Nephron (organoid): ENCODE measurements at regions not wholly inside any gene's neighbourhood (a gene's known extent, or its start where the extent isn't known, plus 50 kb on each side); places are given as distances from the start of the nearest gene placed in this dataset.
A peak's percentile ranks its signal among the peaks of the same experiment; 100 is the strongest.

Experiments
- H3K27ac Mint-ChIP-seq, 3 experiments: 2 replicates each; pipeline ENCODE4 v1.8.0; 2020; ENCODE audit warnings: mixed read lengths in 3 of 3, mild to moderate bottlenecking in 2 of 3, moderate library complexity in 1 of 3
- H3K27me3 Mint-ChIP-seq: 2 replicates; pipeline ENCODE4 v1.8.0; 2021; ENCODE audit warnings: low read depth, mild to moderate bottlenecking, moderate library complexity, mixed read lengths
- H3K36me3 Mint-ChIP-seq: 2 replicates; pipeline ENCODE4 v1.8.0; 2020; ENCODE audit warnings: low read depth, mixed read lengths
- H3K4me1 Mint-ChIP-seq: 2 replicates; pipeline ENCODE4 v1.8.0; 2020; ENCODE audit warnings: mixed read lengths
- H3K4me3 Mint-ChIP-seq, 3 experiments: 2 replicates each; pipeline ENCODE4 v1.8.0; 2020; ENCODE audit warnings: mild to moderate bottlenecking in 3 of 3, mixed read lengths in 3 of 3, moderate library complexity in 2 of 3
- H3K9me3 Mint-ChIP-seq: 2 replicates; pipeline ENCODE4 v1.8.0; 2020; ENCODE audit warnings: mixed read lengths
- TF ChIP-seq, protein P1 (sequence below), 3 experiments: fragments of 200-600 bp; sonication (generic); IDR thresholded peaks; one replicate each; pipeline ENCODE4 v1.5.0; 2021; ENCODE audit warnings: antibody characterized with exemption in 3 of 3; ENCODE audit not compliant: unreplicated experiment in 3 of 3

GRCh38 chr5:56514245-56514644, 281.1 kb upstream of the ANKRD55 start:
- Mint-ChIP-seq H3K27ac (peak overlapping the region; percentile 74 to 91 (median 79)), H3K4me3 (no peak overlapping the region), H3K27me3 (peaks cover 9% of the 10 kb centered on the region), H3K9me3 (no peaks in the 10 kb centered on the region), H3K4me1 (peaks cover 48% of the 10 kb centered on the region), H3K36me3 (no peaks in the 10 kb centered on the region)
- TF ChIP-seq, protein P1, sequence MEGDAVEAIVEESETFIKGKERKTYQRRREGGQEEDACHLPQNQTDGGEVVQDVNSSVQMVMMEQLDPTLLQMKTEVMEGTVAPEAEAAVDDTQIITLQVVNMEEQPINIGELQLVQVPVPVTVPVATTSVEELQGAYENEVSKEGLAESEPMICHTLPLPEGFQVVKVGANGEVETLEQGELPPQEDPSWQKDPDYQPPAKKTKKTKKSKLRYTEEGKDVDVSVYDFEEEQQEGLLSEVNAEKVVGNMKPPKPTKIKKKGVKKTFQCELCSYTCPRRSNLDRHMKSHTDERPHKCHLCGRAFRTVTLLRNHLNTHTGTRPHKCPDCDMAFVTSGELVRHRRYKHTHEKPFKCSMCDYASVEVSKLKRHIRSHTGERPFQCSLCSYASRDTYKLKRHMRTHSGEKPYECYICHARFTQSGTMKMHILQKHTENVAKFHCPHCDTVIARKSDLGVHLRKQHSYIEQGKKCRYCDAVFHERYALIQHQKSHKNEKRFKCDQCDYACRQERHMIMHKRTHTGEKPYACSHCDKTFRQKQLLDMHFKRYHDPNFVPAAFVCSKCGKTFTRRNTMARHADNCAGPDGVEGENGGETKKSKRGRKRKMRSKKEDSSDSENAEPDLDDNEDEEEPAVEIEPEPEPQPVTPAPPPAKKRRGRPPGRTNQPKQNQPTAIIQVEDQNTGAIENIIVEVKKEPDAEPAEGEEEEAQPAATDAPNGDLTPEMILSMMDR (IDR thresholded peaks at IDR 0.05; ENCODE audit: unreplicated experiment in 3 of 3): no peak

- Mint-ChIP-seq H3K27ac (peak overlapping the region in 2 of 3 experiments; percentile 13 to 54), H3K27me3 (peaks cover 5% of the 10 kb centered on the region), H3K9me3 (no peaks in the 10 kb centered on the region), H3K36me3 (no peaks in the 10 kb centered on the region), H3K4me3 (no peak overlapping the region), H3K4me1 (peaks cover 37% of the 10 kb centered on the region)
- TF ChIP-seq, protein P1 (IDR thresholded peaks at IDR 0.05; ENCODE audit: unreplicated experiment in 3 of 3): no peak
These were observed 280.0 kb upstream of the ANKRD55 start for GRCh38 chr5:56513141-56513540.

- TF ChIP-seq, protein P1 (IDR thresholded peaks at IDR 0.05; ENCODE audit: unreplicated experiment in 3 of 3): no peak
- no peaks in the 10 kb centered on the region for H3K9me3 Mint-ChIP-seq
- peaks cover 5% of the 10 kb centered on the region for H3K27me3 Mint-ChIP-seq
- H3K27ac Mint-ChIP-seq: peak overlapping the region in 2 of 3 experiments; percentile 13 to 54
- peaks cover 30% of the 10 kb centered on the region for H3K4me1 Mint-ChIP-seq
- no peak overlapping the region for H3K4me3 Mint-ChIP-seq
- H3K36me3 Mint-ChIP-seq: no peaks in the 10 kb centered on the region
These were observed 279.3 kb upstream of the ANKRD55 start for GRCh38 chr5:56512313-56512996.

DNA sequence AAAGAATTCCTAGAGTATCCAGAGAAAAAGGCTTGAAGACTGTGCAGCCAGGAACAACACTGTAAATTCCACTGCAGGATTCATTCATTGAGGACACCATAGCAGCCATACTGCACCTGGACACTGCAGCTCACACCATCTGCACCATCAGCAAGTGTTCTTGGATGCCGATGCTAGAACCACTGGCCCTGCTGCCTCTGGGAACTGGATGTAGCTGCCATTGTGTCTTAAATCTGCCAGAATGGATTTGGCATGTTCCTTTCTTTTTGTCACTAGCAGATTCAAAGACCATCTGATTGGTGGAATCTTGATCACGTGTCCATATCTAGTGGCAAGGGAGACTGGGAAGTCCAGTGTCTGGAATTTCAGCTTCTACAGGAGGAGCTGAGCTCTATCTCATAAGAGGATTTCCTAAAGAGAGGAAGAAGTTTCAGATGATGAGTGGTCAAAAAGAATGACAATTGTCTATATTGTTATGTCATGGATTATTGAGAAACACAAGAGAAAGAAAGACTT, 278.3 kb upstream of the ANKRD55 start:
- Mint-ChIP-seq H3K36me3 (no peaks in the 10 kb centered on the region), H3K4me3 (no peak overlapping the region)

DNA sequence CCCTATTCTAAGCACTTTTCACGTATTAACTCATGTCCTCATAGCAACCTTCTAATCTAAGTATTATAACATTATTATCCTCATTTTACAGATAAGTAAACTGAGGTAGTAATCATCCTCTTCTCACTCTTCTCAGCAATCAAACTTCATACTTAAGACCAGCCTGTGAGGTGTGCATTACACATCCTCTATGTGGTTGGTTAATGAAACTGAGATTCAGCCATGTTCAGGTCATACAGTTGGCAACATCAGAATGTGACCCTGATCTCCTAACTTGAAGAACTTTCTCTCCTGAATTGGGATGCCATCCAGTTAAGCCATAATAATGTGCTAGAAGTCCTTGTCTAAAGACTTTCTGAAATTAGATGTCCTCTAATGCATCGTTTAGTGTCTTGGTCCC, 275.1 kb upstream of the ANKRD55 start:
- Mint-ChIP-seq H3K36me3 (no peaks in the 10 kb centered on the region), H3K27me3 (no peaks in the 10 kb centered on the region), H3K27ac (peak overlapping the region in 1 of 3 experiments; percentile 15), H3K9me3 (peaks cover 2% of the 10 kb centered on the region), H3K4me3 (no peak overlapping the region), H3K4me1 (no peaks in the 10 kb centered on the region)
- TF ChIP-seq, protein P1 (IDR thresholded peaks at IDR 0.05; ENCODE audit: unreplicated experiment in 3 of 3): no peak

More for the DNA sequence above, 278.3 kb upstream of the ANKRD55 start:
- no peak overlapping the region for H3K27ac Mint-ChIP-seq
- H3K9me3 Mint-ChIP-seq: no peaks in the 10 kb centered on the region
- TF ChIP-seq, protein P1 (IDR thresholded peaks at IDR 0.05; ENCODE audit: unreplicated experiment in 3 of 3): no peak
- peaks cover 3% of the 10 kb centered on the region for H3K27me3 Mint-ChIP-seq
- H3K4me1 Mint-ChIP-seq: peaks cover 19% of the 10 kb centered on the region
